Fibroblast of mammary gland (primary cell): ENCODE measurements at regions not wholly inside any gene's neighbourhood (a gene's known extent, or its start where the extent isn't known, plus 50 kb on each side); places are given as distances from the start of the nearest gene placed in this dataset.

Experiments used
- DNase-seq: peaks from one replicate; pipeline ENCODE4 v3.0.0-alpha.2; 2010; ENCODE audit warnings: low read depth
- H3K4me3 ChIP-seq: 2 replicates; pipeline ENCODE4 v1.5.1; 2011; ENCODE audit warnings: low read depth, mild to moderate bottlenecking, low read length, moderate library complexity; ENCODE audit not compliant: control insufficient read depth
- CTCF ChIP-seq: conservative IDR thresholded peaks from 2 replicates; pipeline ENCODE4 v1.5.1; 2011; ENCODE audit warnings: low read depth, low read length, inconsistent platforms; ENCODE audit not compliant: control insufficient read depth, insufficient read depth

- H3K4me3 ChIP-seq, result no peak overlapping the region
- TF ChIP-seq CTCF, result no peak
- no peak for DNase-seq
Measured at GRCh38 chr1:181989261-181989920, 72.1 kb downstream of the ZNF648 start.

- TF ChIP-seq CTCF, result no peak
- no peak for DNase-seq
- no peak overlapping the region for H3K4me3 ChIP-seq
Measured at GRCh38 chr1:181987996-181988395, 73.5 kb downstream of the ZNF648 start.

- TF ChIP-seq CTCF, result no peak
- no peak for DNase-seq
- H3K4me3 ChIP-seq, result no peak overlapping the region
Measured at GRCh38 chr1:181987334-181987895, 74.1 kb downstream of the ZNF648 start.

DNA sequence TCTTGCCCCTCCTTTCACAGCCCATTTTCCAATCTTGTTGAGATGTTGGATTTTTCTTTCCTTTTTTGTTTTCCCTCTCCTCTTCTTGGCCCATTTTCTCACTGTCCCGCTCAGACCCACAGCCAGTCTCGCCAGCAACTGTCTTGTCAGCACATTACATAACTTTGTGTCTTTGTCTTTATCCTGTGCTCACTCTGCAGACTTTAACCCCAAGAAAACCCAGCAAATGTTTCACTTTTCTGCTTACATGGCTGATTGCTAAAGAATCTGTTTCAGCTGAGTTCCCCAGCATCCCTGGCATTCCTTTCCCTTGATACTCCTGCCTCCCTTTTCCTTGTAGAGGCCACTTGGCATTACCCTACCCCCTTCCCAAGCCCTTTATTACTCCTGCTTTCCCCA lies 74.6 kb downstream of the ZNF648 start:
- no peak for TF ChIP-seq CTCF
- DNase-seq, result no peak
- H3K4me3 ChIP-seq, result no peak overlapping the region

DNA sequence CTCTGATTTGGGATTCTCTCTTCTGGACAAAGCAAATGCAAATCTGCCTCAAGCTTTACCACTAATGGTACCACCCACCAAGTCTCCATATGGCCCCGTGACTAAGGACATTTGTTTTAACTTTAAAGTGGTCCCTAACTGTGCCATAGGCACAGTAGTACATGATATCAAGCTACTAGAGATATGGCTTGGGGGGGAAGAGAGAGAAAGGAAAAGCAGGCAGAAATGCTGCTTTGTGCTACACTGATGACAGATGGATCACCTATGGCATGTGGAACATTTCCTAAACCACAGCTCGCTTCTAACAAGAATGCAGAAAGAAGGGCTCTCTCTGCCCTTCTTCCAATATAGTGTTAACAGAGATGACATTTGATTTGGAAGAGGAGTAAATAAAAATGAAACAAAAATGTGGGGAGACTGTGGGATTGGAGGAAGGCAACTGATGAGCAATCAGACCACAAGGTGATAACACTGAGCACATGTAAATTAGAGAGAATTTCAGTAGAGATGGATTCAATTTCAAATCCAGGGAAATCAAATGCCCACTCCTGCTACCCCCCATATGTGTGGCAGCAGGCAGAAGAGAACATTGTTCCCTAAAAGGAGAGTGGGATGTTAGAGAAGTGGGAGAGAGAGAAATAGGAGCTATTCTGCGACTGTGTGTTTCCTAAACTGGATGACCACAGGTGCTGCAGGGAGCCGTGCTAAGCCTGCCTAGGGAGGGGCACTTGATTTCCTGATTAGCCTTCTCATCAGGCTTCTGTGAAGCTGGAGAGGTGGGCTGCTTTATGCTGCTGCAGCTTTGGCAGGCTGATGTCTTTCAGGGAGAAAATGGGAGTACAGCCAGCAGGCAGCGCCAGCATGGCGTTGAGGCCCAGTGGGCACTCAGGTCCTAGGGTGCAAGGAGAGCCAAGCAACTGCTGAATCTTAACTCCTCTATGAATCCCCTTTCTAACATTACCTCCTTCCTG lies 75.3 kb downstream of the ZNF648 start:
- no peak for DNase-seq
- TF ChIP-seq CTCF, result no peak
- no peak overlapping the region for H3K4me3 ChIP-seq

DNA sequence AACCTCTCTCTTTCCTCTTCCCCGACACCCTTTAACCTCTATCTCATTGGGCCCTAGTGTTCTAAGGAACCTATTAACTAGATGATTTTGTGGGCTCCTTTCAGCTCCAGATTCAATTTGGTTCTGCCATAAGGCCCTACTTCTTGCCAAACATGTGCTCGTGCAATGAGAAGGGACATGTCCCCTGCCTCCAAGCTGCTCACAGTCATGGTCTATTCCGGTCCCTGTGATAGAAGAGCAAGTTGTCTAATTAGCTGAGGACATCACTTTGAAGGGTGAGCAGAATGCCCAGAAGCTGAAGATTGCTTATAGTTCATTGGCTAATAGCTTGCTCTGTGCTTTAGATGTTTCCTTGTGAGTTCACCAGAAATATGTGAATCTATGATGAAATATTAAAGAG lies 76.2 kb downstream of the ZNF648 start:
- no peak for TF ChIP-seq CTCF

More for the DNA sequence above, 76.2 kb downstream of the ZNF648 start:
- no peak for DNase-seq
- H3K4me3 ChIP-seq, result no peak overlapping the region
